T-cell (primary cell): ENCODE measurements at regions not wholly inside any gene's neighbourhood (a gene's known extent, or its start where the extent isn't known, plus 50 kb on each side); places are given as distances from the start of the nearest gene placed in this dataset.

Source experiments
- ATAC-seq, 4 experiments: fragments of 200-7000 bp in 3 of 4; fragments of 150-1000 bp in 1 of 4; cut with Tn5 transposase; replicated peaks in 1 of 4; 1 replicate in 3 of 4; 2 replicates in 1 of 4; pipeline ENCODE4 v1.10.0; 2021; ENCODE audit warnings: moderate library complexity in 3 of 4, mild to moderate bottlenecking in 2 of 4, moderate number of reproducible peaks in 1 of 4
- CTCF ChIA-PET, 2 donors: fragments of 300-600 bp; sonication (Branson Sonifier 250); formaldehyde crosslinking; loops; one replicate each; lab custom pipeline; 2022; ENCODE audit warnings: antibody characterized with exemption in 2 of 2; lab: Charles Lee
- POLR2A ChIA-PET, 2 donors: fragments of 300-600 bp; sonication (Branson Sonifier 250); formaldehyde crosslinking; loops; one replicate each; lab custom pipeline; 2022; ENCODE audit warnings: antibody characterized with exemption in 2 of 2; lab: Charles Lee
- DNase-seq, 35 experiments: peaks; one replicate each; pipeline versions ENCODE4 v3.0.0 to v3.0.0-alpha.2; 2013 to 2023
- H3K27ac ChIP-seq: one replicate; pipeline ENCODE4 v1.5.1; 2013; ENCODE audit warnings: low read length
- H3K27me3 ChIP-seq, 2 experiments: replicated peaks in 1 of 2; 1 replicate in 1 of 2; 2 replicates in 1 of 2; pipeline versions ENCODE4 v1.6.1 to v1.7.0; 2013; ENCODE audit warnings: low read length in 1 of 2, mixed read lengths in 1 of 2; ENCODE audit not compliant: control insufficient read depth in 2 of 2, insufficient read depth in 2 of 2; ENCODE audit errors: extremely low read depth in 1 of 2
- H3K36me3 ChIP-seq, 2 donors: 1 replicate in 1 of 2; 2 replicates in 1 of 2; pipeline versions ENCODE4 v1.6.1 to v1.7.0; 2013; ENCODE audit warnings: low read length in 1 of 2; ENCODE audit not compliant: control insufficient read depth in 2 of 2, insufficient read depth in 1 of 2; ENCODE audit errors: extremely low read depth in 1 of 2
- H3K4me1 ChIP-seq, 2 experiments: 1 replicate in 1 of 2; 2 replicates in 1 of 2; pipeline versions ENCODE4 v1.6.1 to v1.7.0; 2013; ENCODE audit warnings: low read length in 2 of 2, mixed read lengths in 1 of 2; ENCODE audit not compliant: insufficient read depth in 2 of 2, control insufficient read depth in 1 of 2; ENCODE audit errors: extremely low read depth in 1 of 2
- H3K4me3 ChIP-seq, 2 donors: 1 replicate in 1 of 2; 2 replicates in 1 of 2; pipeline versions ENCODE4 v1.5.1 to v1.7.0; 2013; ENCODE audit warnings: mild to moderate bottlenecking in 2 of 2, low read length in 1 of 2, moderate library complexity in 1 of 2; ENCODE audit not compliant: control insufficient read depth in 1 of 2; ENCODE audit errors: extremely low read depth in 1 of 2
- H3K9me3 ChIP-seq: 2 replicates; pipeline ENCODE4 v1.7.0; 2013
- H3K27ac Mint-ChIP-seq, 2 donors: one replicate each; pipeline ENCODE4 v1.8.0; 2020 to 2021; ENCODE audit warnings: mild to moderate bottlenecking in 2 of 2, mixed read lengths in 2 of 2
- H3K27me3 Mint-ChIP-seq, 2 donors: one replicate each; pipeline ENCODE4 v1.8.0; 2021 to 2022; ENCODE audit warnings: mixed read lengths in 2 of 2
- H3K36me3 Mint-ChIP-seq: one replicate; pipeline ENCODE4 v1.8.0; 2021; ENCODE audit warnings: mixed read lengths
- H3K4me1 Mint-ChIP-seq, 3 donors: one replicate each; pipeline ENCODE4 v1.8.0; 2020 to 2022; ENCODE audit warnings: mixed read lengths in 3 of 3, mild to moderate bottlenecking in 1 of 3
- H3K4me3 Mint-ChIP-seq, 3 donors: one replicate each; pipeline ENCODE4 v1.8.0; 2020 to 2022; ENCODE audit warnings: mild to moderate bottlenecking in 3 of 3, mixed read lengths in 3 of 3, moderate library complexity in 3 of 3
- H3K9me3 Mint-ChIP-seq, 3 donors: one replicate each; pipeline ENCODE4 v1.8.0; 2020 to 2022; ENCODE audit warnings: mixed read lengths in 3 of 3
- WGBS: methylation state at CpG from one replicate; pipeline ENCODE4 v1.1.5; 2013; ENCODE audit warnings: missing lambda C conversion rate; ENCODE audit not compliant: insufficient coverage; 5-methylcytosine and 5-hydroxymethylcytosine counted together

DNA sequence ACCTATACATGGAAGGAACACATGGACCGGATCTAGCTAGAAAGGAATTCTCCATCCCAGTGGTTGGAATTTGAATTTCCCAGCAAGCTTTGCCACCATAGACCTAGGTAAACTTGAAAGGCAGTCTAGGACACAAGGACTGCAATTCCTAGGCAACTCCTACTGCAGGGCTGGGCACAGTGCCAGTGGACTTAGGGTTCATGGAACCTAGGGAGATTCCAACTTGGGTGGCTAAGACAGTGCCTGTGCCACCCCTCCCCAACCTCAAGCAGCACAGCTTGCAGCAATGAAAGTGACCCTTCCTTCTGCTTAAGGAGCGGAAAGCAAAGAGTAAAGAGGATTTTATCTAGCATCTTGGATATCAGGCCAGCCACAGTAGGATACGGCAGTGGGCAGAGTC, 663.3 kb downstream of the ELAVL2 start:
- Mint-ChIP-seq H3K36me3 (no peaks in the 10 kb centered on the region), H3K4me1 (no peaks in the 10 kb centered on the region), H3K9me3 (peaks cover 19 to 31% (median 19%) of the 10 kb centered on the region in 3 donors), H3K27ac (no peak overlapping the region), H3K27me3 (no peaks in the 10 kb centered on the region), H3K4me3 (no peak overlapping the region)
- Histone ChIP-seq H3K4me1 (no peaks in the 10 kb centered on the region), H3K4me3 (no peak overlapping the region), H3K9me3 (no peaks in the 10 kb centered on the region), H3K27ac (no peak overlapping the region), H3K36me3 (no peaks in the 10 kb centered on the region), H3K27me3 (no peaks in the 10 kb centered on the region)
- 93% methylated on average over 3 of the region's 3 CpGs for WGBS
- DNase-seq (no peak), ATAC-seq (no peak)
- ChIA-PET CTCF (no interaction called here), POLR2A (no interaction called here)

DNA sequence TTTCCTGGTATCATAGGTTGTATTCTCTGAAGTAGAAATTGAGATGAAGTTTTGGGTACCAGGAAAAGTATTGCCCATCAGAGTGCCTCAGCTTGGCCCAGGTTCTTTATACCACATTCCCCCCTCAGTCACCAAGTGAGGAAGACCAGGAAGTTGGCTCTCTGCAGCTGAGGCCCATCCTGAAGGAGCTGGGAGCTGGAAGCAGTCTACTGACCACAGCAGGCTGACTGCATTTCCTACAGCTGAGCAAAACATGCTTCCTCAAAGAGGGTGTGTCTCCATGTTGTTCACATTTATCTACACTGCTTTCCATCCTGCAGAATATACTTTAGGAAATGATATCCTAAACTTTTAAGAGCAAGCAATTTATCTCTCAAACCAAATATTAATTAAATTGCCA, 654.6 kb downstream of the ELAVL2 start:
- ATAC-seq (no peak), DNase-seq (no peak)
- H3K4me1 ChIP-seq: no peaks in the 10 kb centered on the region
- peaks cover 4 to 26% (median 6%) of the 10 kb centered on the region in 3 donors for H3K9me3 Mint-ChIP-seq
- CTCF ChIA-PET: no interaction called here
- no peaks in the 10 kb centered on the region for H3K27me3 Mint-ChIP-seq
- H3K4me3 ChIP-seq: no peak overlapping the region
- POLR2A ChIA-PET: no interaction called here
- H3K4me1 Mint-ChIP-seq: no peaks in the 10 kb centered on the region
- H3K4me3 Mint-ChIP-seq: no peak overlapping the region
- no peak overlapping the region for H3K27ac ChIP-seq
- no peaks in the 10 kb centered on the region for H3K36me3 Mint-ChIP-seq
- H3K36me3 ChIP-seq: no peaks in the 10 kb centered on the region
- no peak overlapping the region for H3K27ac Mint-ChIP-seq
- H3K9me3 ChIP-seq: no peaks in the 10 kb centered on the region
- no peaks in the 10 kb centered on the region for H3K27me3 ChIP-seq

DNA sequence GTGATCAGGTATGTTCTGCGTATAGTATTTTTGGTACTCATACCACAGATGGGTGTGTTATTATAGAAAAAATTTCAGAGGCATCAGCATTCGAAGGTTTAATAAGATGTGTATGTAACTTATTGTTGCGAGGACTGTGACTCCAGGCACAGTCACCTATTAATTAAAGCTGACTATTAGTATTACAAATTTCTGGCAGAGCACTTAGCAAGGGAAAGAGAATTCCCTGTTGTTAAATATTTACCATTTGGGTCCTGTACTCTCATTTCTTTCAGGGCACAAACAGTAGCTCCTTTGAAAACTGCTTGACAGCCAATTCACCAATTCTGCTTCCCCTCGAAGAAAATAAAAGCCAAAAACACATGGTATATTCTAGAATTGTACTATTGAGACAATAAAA, 653.8 kb downstream of the ELAVL2 start:
- ATAC-seq: no peak
- H3K27me3 ChIP-seq: no peaks in the 10 kb centered on the region
- DNase-seq: no peak
- H3K27ac Mint-ChIP-seq: no peak overlapping the region
- H3K4me3 ChIP-seq: no peak overlapping the region
- no peak overlapping the region for H3K4me3 Mint-ChIP-seq
- ChIA-PET POLR2A (no interaction called here), CTCF (no interaction called here)
- H3K4me1 ChIP-seq: no peaks in the 10 kb centered on the region
- H3K27ac ChIP-seq: no peak overlapping the region
- H3K4me1 Mint-ChIP-seq: no peaks in the 10 kb centered on the region
- H3K36me3 ChIP-seq: no peaks in the 10 kb centered on the region
- H3K9me3 Mint-ChIP-seq: peaks cover 4 to 26% (median 6%) of the 10 kb centered on the region in 3 donors
- no peaks in the 10 kb centered on the region for H3K36me3 Mint-ChIP-seq
- no CpG with 5 or more reads among the region's 4 CpGs for WGBS
- H3K9me3 ChIP-seq: no peaks in the 10 kb centered on the region
- no peaks in the 10 kb centered on the region for H3K27me3 Mint-ChIP-seq

DNA sequence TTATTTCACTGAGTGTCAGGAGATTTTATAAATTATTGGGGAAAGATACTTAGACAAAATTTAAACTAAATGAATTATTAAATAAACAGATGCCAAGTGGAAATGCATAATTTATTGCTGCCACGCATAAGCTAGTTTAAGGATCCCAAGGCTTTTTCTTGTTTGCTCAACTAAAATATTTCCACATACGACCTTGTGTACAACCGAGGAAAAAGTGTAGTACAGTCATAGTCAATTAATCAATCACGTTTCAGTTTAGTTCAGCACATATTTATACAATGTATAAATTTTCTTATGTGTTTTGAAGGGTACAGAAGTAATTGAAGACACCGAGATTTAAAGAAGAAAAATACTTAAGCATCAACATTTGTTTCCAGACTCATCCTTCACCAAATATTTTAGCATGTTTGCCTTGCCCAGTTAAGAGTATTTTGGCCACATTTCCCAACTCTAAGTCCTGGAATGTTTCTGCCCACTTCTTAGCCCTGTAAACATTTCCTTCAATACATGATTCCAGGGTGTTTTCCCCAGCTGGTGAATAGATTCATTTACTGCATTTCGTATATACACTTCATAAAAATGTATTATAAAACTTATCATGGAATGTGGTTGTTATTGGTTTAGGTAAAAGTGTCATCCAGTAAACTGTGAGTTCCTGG, 652.9 kb downstream of the ELAVL2 start:
- Mint-ChIP-seq H3K4me3 (no peak overlapping the region), H3K36me3 (no peaks in the 10 kb centered on the region)
- H3K36me3 ChIP-seq: no peaks in the 10 kb centered on the region

DNA sequence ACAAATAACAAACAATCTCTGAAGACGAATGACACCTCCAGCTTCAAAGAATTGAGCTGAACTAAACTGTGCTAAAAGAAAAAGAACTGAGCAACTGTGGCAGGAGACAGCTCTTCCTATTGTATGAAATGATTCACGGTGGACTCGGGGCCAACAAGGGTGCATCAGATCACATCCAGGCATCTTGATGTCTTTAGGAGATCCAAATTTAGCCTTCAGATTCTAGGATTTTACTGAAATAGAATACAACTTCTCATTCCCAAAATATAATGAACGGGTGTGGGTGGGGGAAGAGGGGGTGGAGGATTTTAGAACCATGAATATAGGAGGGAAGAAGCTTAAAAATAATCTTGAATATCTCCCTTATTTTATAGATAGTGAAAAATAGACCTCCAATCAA, 631.8 kb downstream of the ELAVL2 start:
- no peak overlapping the region for H3K4me3 Mint-ChIP-seq
- H3K36me3 Mint-ChIP-seq: no peaks in the 10 kb centered on the region
- POLR2A ChIA-PET: no interaction called here

More for the DNA sequence above, 652.9 kb downstream of the ELAVL2 start:
- Mint-ChIP-seq H3K27ac (no peak overlapping the region), H3K4me1 (no peaks in the 10 kb centered on the region), H3K9me3 (peaks cover 4 to 27% (median 6%) of the 10 kb centered on the region in 3 donors), H3K27me3 (no peaks in the 10 kb centered on the region)
- no peaks in the 10 kb centered on the region for H3K4me1 ChIP-seq
- H3K9me3 ChIP-seq: no peaks in the 10 kb centered on the region
- ChIA-PET POLR2A (no interaction called here), CTCF (no interaction called here)
- H3K27ac ChIP-seq: no peak overlapping the region
- H3K4me3 ChIP-seq: no peak overlapping the region
- no peaks in the 10 kb centered on the region for H3K27me3 ChIP-seq
- DNase-seq (no peak), ATAC-seq (no peak)
- no CpG with 5 or more reads among the region's 6 CpGs for WGBS

DNA sequence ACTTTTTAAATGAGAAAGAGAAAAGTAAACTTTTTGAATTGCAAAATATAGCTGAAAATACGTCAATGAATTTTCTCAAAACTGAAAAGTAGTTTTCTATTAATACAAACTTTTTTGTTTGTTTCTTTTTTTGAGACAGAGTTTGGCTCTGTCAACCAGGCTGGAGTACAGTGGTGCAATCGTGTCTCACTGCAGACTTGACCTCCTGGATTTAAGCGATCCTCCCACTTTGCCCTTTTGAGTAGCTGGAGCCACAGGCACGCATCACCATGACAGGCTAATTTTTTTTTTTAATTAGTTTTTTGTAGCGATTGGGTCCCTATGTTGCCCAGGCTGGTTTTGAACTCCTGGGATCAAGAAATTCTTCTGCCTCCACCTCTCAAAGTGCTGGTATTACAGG, 610.4 kb downstream of the ELAVL2 start:
- DNase-seq (no peak), ATAC-seq (no peak)
- Mint-ChIP-seq H3K27ac (no peak overlapping the region), H3K4me1 (no peaks in the 10 kb centered on the region), H3K27me3 (no peaks in the 10 kb centered on the region), H3K9me3 (peaks cover 4 to 12% (median 8%) of the 10 kb centered on the region in 3 donors), H3K4me3 (no peak overlapping the region), H3K36me3 (no peaks in the 10 kb centered on the region)
- Histone ChIP-seq H3K27me3 (no peaks in the 10 kb centered on the region), H3K4me1 (no peaks in the 10 kb centered on the region), H3K27ac (no peak overlapping the region), H3K9me3 (no peaks in the 10 kb centered on the region), H3K36me3 (no peaks in the 10 kb centered on the region), H3K4me3 (no peak overlapping the region)
- no CpG with 5 or more reads among the region's 5 CpGs for WGBS
- ChIA-PET POLR2A (no interaction called here), CTCF (no interaction called here)

More for the DNA sequence above, 631.8 kb downstream of the ELAVL2 start:
- ATAC-seq: no peak
- no peak for DNase-seq
- Histone ChIP-seq H3K9me3 (no peaks in the 10 kb centered on the region), H3K4me3 (no peak overlapping the region), H3K27me3 (no peaks in the 10 kb centered on the region), H3K4me1 (no peaks in the 10 kb centered on the region), H3K36me3 (no peaks in the 10 kb centered on the region), H3K27ac (no peak overlapping the region)
- Mint-ChIP-seq H3K27ac (no peak overlapping the region), H3K9me3 (peaks cover 10 to 17% (median 11%) of the 10 kb centered on the region in 3 donors), H3K27me3 (no peaks in the 10 kb centered on the region), H3K4me1 (no peaks in the 10 kb centered on the region)
- CTCF ChIA-PET: no interaction called here
- 60% methylated on average over 1 of the region's 4 CpGs for WGBS

DNA sequence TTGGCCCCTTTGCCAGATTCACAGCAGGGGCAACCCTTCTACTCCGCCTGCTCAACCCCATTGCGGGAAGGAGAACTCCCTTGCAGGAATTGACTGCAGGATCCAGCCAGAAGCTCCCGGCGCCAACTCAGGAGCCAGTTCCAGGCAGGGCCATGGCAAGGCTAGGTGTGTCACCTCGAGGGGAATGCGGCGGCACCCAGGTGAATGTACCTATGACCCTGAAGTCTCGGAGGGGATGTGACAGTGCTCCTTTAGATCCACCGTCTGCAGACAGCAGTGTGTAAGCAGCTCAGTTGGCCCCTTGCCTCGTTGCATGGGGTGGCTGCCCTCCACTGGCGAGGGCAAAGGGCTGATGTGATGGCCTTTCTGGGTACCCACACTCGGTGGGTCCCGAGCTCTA, 606.6 kb downstream of the ELAVL2 start:
- POLR2A ChIA-PET: no interaction called here
- Mint-ChIP-seq H3K36me3 (no peaks in the 10 kb centered on the region), H3K4me1 (no peaks in the 10 kb centered on the region), H3K27me3 (no peaks in the 10 kb centered on the region), H3K9me3 (peaks cover 7 to 21% (median 9%) of the 10 kb centered on the region in 3 donors), H3K4me3 (no peak overlapping the region), H3K27ac (no peak overlapping the region)
- H3K27me3 ChIP-seq: no peaks in the 10 kb centered on the region
- CTCF ChIA-PET: no interaction called here
- 82% methylated on average over 12 of the region's 13 CpGs for WGBS
- H3K36me3 ChIP-seq: no peaks in the 10 kb centered on the region
- H3K4me1 ChIP-seq: no peaks in the 10 kb centered on the region
- no peak overlapping the region for H3K27ac ChIP-seq
- no peaks in the 10 kb centered on the region for H3K9me3 ChIP-seq
- no peak for DNase-seq
- no peak overlapping the region for H3K4me3 ChIP-seq
- ATAC-seq: no peak
